NB4 (cell line): ENCODE measurements at regions not wholly inside any gene's neighbourhood (a gene's known extent, or its start where the extent isn't known, plus 50 kb on each side); places are given as distances from the start of the nearest gene placed in this dataset.

Experiments used
- CTCF ChIP-seq: IDR thresholded peaks from one replicate; pipeline ENCODE4 v1.5.1; 2012; ENCODE audit warnings: low read depth, low read length
- MYC ChIP-seq: IDR thresholded peaks from 2 replicates; pipeline ENCODE4 v1.6.1; 2011; ENCODE audit warnings: low read depth, low read length
- POLR2A ChIP-seq: IDR thresholded peaks from 2 replicates; pipeline ENCODE4 v1.6.1; 2011; ENCODE audit warnings: mild to moderate bottlenecking; ENCODE audit not compliant: insufficient read length; ENCODE audit errors: extremely low read depth

DNA sequence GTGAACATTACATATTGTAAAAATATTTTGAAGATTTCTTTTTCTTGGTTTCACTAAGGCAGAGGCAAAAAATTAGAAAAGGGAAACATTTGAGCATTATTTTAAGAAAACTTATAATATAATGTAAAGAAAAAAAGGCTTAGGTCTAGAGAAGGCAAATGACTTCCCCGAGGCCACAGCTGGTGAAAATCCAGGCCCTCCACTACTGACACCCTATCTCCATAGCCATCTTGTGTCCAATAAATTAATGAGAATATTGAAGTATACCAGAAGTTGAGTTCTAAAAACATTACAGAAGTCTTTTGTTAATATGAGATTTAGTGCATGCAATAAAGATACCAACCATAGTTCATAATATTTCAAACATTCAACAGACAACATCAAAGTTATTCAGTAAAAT is 459.9 kb upstream of the RORB start:
- TF ChIP-seq CTCF (no peak), MYC (no peak), POLR2A (no peak)
